ENCODE measurements at regions not wholly inside any gene's neighbourhood (a gene's known extent, or its start where the extent isn't known, plus 50 kb on each side); places are given as distances from the start of the nearest gene placed in this dataset.

DNA sequence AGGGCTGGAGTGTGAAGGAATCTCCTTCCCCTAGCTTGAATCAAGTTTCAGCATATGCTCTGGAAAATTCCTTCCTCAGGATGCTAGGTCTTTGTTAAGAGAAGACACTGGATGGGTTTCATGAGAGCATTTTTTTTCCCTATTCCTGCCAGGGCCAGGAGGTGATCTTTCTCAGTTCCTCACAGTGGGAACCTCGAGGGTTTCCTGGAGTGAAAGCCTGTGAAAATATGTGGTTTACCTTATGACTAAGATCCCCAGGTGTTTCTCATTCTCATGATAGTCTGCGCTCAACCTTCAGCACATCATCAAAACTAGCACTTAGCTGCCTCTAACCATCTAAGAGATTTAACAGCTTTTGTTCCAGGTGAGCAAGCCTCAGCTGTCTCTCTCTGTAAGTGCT lies 985.3 kb upstream of the FAT3 start:
- DNase-seq: peak; percentile 25
- H3K36me3 ChIP-seq (ENCODE audit: low read depth, low read length): no peaks in the 10 kb centered on the region
- ChIA-PET POLR2A (ENCODE audit: unreplicated experiment) (no interaction called here), CTCF (no interaction called here)
- peaks cover 14% of the 10 kb centered on the region for H3K4me1 ChIP-seq (ENCODE audit: insufficient read depth, low read length)
- H3K4me3 ChIP-seq (ENCODE audit: low read length): no peak overlapping the region
- TF ChIP-seq EZH2 (IDR thresholded peaks at IDR 0.05; ENCODE audit: low read length, unreplicated experiment) (no peak), EZH2phosphoT487 (IDR thresholded peaks at IDR 0.05; ENCODE audit: borderline replicate concordance, low read length) (no peak)
- TF ChIP-seq, protein P1, sequence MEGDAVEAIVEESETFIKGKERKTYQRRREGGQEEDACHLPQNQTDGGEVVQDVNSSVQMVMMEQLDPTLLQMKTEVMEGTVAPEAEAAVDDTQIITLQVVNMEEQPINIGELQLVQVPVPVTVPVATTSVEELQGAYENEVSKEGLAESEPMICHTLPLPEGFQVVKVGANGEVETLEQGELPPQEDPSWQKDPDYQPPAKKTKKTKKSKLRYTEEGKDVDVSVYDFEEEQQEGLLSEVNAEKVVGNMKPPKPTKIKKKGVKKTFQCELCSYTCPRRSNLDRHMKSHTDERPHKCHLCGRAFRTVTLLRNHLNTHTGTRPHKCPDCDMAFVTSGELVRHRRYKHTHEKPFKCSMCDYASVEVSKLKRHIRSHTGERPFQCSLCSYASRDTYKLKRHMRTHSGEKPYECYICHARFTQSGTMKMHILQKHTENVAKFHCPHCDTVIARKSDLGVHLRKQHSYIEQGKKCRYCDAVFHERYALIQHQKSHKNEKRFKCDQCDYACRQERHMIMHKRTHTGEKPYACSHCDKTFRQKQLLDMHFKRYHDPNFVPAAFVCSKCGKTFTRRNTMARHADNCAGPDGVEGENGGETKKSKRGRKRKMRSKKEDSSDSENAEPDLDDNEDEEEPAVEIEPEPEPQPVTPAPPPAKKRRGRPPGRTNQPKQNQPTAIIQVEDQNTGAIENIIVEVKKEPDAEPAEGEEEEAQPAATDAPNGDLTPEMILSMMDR (conservative IDR thresholded peaks at IDR 0.05; ENCODE audit: low read depth, low read length): no peak
- BruUV-seq (replicated peaks): no TSS peak
- H3K27me3 ChIP-seq (ENCODE audit: low read length): no peaks in the 10 kb centered on the region
- H2AFZ ChIP-seq (ENCODE audit: low read length): no peak overlapping the region
- H3K9me2 ChIP-seq (replicated peaks; ENCODE audit: low read length): no peaks in the 10 kb centered on the region
- intact Hi-C loops (cut with micrococcal nuclease): no loop called here
- no peak overlapping the region for H3K9ac ChIP-seq (ENCODE audit: low read length)
- H3K9me3 ChIP-seq (ENCODE audit: low read length): no peaks in the 10 kb centered on the region
- no peaks in the 10 kb centered on the region for H3K79me2 ChIP-seq (ENCODE audit: low read length)
- no peaks in the 10 kb centered on the region for H4K20me1 ChIP-seq (ENCODE audit: low read length)
- no peak for ATAC-seq
- H3F3A ChIP-seq (ENCODE audit: low read length, unreplicated experiment): no peaks in the 10 kb centered on the region
- no peak overlapping the region for H3K4me2 ChIP-seq (ENCODE audit: low read length)
- H3K27ac ChIP-seq (ENCODE audit: low read length): no peak overlapping the region

DNA sequence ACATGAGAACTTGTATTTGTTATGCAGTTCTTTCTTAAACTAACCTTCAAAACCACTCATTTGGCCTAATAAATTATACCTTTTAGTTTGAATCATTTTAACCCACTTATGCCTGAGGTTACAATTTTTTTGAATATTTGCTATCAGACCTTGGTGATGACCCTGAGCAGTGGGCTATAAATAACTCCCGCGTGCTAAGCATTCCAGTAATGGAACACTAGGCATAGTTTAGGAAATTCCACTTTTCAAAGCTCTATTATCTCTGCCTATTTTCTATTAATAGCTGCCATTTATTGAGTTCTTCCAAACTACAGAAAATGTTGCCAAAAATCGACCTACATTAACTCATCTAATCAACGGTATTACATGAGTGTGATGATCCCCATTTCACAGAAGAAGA lies 993.4 kb upstream of the FAT3 start:
- Histone ChIP-seq H3K4me2 (ENCODE audit: low read length) (no peak overlapping the region), H3K27ac (ENCODE audit: low read length) (no peak overlapping the region), H2AFZ (ENCODE audit: low read length) (no peak overlapping the region), H3K9me2 (replicated peaks; ENCODE audit: low read length) (no peaks in the 10 kb centered on the region), H3K4me1 (ENCODE audit: insufficient read depth, low read length) (no peaks in the 10 kb centered on the region), H3K9me3 (ENCODE audit: low read length) (no peaks in the 10 kb centered on the region), H3K4me3 (ENCODE audit: low read length) (no peak overlapping the region), H3K79me2 (ENCODE audit: low read length) (no peaks in the 10 kb centered on the region), H3K9ac (ENCODE audit: low read length) (no peak overlapping the region), H3K27me3 (ENCODE audit: low read length) (no peaks in the 10 kb centered on the region), H4K20me1 (ENCODE audit: low read length) (no peaks in the 10 kb centered on the region), H3K36me3 (ENCODE audit: low read depth, low read length) (no peaks in the 10 kb centered on the region), H3F3A (ENCODE audit: low read length, unreplicated experiment) (no peaks in the 10 kb centered on the region)
- POLR2A ChIA-PET (ENCODE audit: unreplicated experiment): no interaction called here
- no peak for ATAC-seq
- TF ChIP-seq, protein P1 (conservative IDR thresholded peaks at IDR 0.05; ENCODE audit: low read depth, low read length): no peak
- TF ChIP-seq EZH2 (IDR thresholded peaks at IDR 0.05; ENCODE audit: low read length, unreplicated experiment) (no peak), EZH2phosphoT487 (IDR thresholded peaks at IDR 0.05; ENCODE audit: borderline replicate concordance, low read length) (no peak)
- CTCF ChIA-PET: no interaction called here
- DNase-seq: no peak
- intact Hi-C loops (cut with micrococcal nuclease): no loop called here
- BruUV-seq (replicated peaks): no TSS peak

DNA sequence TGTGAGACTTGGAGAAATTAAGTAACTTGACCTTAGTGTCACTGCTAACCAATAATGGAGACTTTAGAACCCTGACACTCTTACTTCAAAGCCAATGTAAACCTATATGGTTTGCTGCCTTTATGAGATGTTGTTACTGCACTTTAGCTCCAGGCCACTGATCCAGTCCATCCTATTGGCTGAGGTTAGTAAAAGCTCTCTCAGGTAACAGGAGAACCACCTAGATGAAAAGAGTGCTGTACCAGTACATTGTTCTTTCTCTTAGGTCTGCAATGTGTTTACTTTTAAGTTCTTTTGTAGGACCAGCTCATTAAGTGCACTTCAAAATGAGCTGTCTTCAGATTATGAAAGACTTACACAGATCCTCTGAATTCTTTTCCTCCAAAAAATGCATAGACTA lies 994.0 kb upstream of the FAT3 start:
- H3K4me1 ChIP-seq (ENCODE audit: insufficient read depth, low read length): no peaks in the 10 kb centered on the region
- H4K20me1 ChIP-seq (ENCODE audit: low read length): no peaks in the 10 kb centered on the region
- no peak for TF ChIP-seq EZH2 (IDR thresholded peaks at IDR 0.05; ENCODE audit: low read length, unreplicated experiment)
- TF ChIP-seq, protein P1 (conservative IDR thresholded peaks at IDR 0.05; ENCODE audit: low read depth, low read length): no peak
- TF ChIP-seq EZH2phosphoT487 (IDR thresholded peaks at IDR 0.05; ENCODE audit: borderline replicate concordance, low read length): no peak
- H3K79me2 ChIP-seq (ENCODE audit: low read length): no peaks in the 10 kb centered on the region
- no peaks in the 10 kb centered on the region for H3K9me2 ChIP-seq (replicated peaks; ENCODE audit: low read length)
- ATAC-seq (no peak), DNase-seq (no peak)
- no peaks in the 10 kb centered on the region for H3F3A ChIP-seq (ENCODE audit: low read length, unreplicated experiment)
- intact Hi-C loops (cut with micrococcal nuclease): no loop called here
- no peak overlapping the region for H3K4me3 ChIP-seq (ENCODE audit: low read length)
- H3K9me3 ChIP-seq (ENCODE audit: low read length): no peaks in the 10 kb centered on the region
- ChIA-PET POLR2A (ENCODE audit: unreplicated experiment) (no interaction called here), CTCF (no interaction called here)
- H3K36me3 ChIP-seq (ENCODE audit: low read depth, low read length): no peaks in the 10 kb centered on the region
- H3K9ac ChIP-seq (ENCODE audit: low read length): no peak overlapping the region
- BruUV-seq (replicated peaks): no TSS peak
- no peak overlapping the region for H2AFZ ChIP-seq (ENCODE audit: low read length)
- H3K27ac ChIP-seq (ENCODE audit: low read length): no peak overlapping the region
- no peak overlapping the region for H3K4me2 ChIP-seq (ENCODE audit: low read length)
- H3K27me3 ChIP-seq (ENCODE audit: low read length): no peaks in the 10 kb centered on the region
